Activated CD8-positive, alpha-beta memory T cell treated with anti-CD3 and anti-CD28 coated beads for 24 hours (primary cell): ENCODE measurements at regions not wholly inside any gene's neighbourhood (a gene's known extent, or its start where the extent isn't known, plus 50 kb on each side); places are given as distances from the start of the nearest gene placed in this dataset.

Source experiments
- DNase-seq: peaks from one replicate; pipeline ENCODE4 v3.0.0-alpha.2; 2020

- DNase-seq: no peak
These were observed 493.7 kb downstream of the ZNF608 start for GRCh38 chr5:124252747-124253146.

- DNase-seq: no peak
These were observed 494.2 kb downstream of the ZNF608 start for GRCh38 chr5:124252191-124252638.

DNA sequence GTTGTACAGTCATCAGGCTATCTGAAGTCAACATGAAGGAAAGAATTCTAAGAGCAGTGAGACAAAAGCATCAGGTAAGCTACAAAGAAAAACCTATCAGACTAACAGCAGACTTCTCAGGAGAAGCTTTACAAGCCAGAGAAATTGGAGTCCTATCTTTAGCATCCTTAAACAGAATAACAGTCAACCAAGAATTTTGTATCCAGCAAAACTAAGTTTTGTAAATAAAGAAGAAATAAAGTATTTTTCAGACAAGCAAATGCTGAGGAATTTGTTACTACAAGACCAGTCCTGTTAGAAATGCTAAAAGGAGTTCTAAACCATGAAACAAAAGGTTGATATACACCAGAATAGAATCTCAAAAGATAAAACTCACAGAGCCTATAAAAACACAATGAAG, 501.2 kb downstream of the ZNF608 start:
- DNase-seq: no peak

- DNase-seq: no peak
These were observed 505.7 kb downstream of the ZNF608 start for GRCh38 chr5:124240732-124241131.

- no peak for DNase-seq
These were observed 506.9 kb downstream of the ZNF608 start for GRCh38 chr5:124239572-124239971.

DNA sequence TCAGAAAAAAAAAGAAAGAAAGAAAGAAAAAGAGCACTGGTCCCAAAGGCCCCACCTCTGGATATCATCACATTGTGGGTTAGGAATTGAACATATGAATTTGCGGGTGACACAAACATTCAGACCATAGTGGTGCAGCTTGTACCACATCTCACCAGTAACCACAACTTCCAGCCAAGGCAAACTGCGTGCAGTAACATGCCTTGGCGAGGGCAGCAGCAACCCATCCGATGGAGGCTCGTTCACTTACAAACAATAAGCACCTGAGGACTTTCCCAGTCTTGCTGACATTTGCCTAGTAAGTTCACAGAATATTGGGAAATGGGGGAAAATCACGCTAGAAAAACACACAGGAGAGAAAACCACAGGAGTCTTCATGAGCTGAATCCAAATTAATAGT, 508.1 kb downstream of the ZNF608 start:
- no peak for DNase-seq

- DNase-seq: no peak
These were observed 509.2 kb downstream of the ZNF608 start for GRCh38 chr5:124237206-124237695.

DNA sequence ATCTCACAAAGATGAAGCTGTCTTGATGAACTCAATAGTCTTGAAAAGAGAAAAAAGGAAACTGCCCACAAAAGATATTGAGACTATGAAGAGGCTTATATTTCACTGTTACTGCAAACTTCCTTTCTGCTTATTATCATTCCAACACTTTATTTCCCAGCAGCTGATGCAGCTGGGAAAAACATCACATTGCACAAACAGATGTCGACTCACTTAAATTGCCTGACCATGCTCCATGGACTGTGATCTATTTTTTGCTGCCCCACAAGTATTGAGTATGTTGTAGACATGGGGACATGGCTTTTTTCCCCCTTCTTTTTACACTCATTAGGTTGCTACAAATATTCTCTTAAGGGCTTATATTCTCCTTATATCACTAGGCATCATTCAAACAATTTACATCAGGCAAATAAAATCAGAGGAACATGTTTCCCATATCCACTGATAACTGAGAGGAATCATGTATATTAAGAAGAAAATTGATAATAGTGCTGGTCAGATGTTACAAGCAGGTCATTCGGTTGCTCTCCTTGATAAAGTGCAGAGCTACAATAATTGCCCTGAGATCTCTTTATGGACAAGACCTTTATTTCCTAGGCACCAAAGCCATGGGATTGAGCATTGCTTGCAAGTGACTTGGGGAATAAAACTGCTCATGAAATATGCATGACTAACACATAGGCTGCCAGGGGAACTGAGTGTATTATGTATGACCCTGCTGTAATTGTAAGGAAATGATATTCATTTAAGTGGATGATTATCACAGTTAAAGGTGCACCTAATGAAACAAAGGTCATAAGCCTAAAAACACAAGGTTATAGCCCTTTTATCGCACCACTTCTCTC, 509.9 kb downstream of the ZNF608 start:
- DNase-seq: no peak

DNA sequence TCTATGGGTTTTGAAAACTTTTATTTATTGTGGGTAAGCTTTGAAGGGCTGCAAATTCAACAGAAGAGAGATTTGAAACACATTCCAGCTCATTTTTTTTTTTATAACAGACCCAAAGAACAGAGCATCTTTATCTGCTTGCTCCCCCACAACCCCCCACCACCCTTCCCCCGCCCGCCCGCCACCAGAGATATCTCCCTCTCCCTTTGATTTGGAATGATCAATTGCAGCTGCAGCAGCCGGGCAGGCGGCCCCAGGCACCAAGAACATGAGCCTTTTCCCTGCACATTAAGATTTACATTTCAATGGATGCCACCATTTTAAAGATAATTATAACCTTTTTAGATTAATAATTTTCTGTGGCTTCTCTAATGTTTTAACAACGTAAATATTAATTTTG, 510.9 kb downstream of the ZNF608 start:
- DNase-seq: no peak

- DNase-seq: no peak
These were observed 511.5 kb downstream of the ZNF608 start for GRCh38 chr5:124234770-124235562.

GRCh38 chr5:124234022-124234769, 512.2 kb downstream of the ZNF608 start:
- DNase-seq: no peak

DNA sequence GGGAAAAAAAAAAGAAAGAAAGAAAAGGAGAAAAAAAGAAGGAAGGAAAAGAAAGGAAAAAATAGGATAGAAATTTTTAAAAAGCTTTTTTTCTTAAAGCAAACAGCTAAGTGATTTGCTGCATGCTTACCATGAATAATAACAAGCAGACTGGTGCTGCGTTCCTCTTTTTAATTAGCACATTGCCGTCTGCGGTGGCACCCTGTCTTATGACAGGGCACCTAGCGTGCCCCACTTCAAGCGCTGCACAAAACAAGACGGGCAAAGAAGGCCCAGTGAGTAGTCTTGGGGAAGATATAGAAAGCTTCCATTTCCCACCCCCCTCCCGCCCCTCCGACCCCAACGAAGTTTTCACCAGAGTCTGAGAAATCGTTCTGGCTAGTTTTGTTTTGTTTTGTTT, 513.9 kb downstream of the ZNF608 start:
- no peak for DNase-seq

DNA sequence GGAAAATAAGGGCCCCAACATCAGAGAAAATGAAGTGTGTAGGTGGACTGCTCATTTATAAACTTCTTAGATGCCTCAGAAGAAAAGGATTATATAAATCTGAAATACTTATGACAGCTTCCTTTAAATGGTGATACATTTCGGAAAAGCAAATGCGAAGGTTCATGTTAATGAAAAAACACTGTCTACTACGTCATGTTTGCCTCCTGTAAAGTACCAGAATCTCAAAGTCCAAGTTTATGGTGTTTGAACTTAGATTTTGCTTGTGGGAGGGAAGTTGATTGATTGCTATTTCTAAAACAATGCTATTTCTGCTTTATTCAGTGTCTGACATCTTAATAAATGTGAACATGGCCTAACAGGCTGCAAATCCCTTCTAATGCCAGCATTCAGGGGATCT, 514.6 kb downstream of the ZNF608 start:
- DNase-seq: no peak

DNA sequence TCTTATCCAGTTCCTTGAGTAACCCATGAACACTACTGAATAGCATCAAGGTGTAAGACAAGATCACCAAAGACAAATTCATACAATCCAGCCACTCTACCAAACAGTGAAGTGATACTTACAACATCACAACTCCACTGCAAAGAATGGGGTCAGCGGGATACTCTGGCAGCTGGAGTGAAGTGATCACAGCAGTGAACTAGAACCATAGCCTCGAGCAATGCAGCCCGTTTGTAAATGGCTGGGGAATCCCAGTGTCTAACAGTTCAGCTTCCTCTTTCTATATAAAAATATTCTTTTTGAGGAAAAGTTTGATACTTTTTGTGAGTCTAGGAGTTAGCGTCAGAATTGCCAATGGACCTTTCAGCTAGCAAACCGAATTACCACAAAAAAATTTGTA, 515.2 kb downstream of the ZNF608 start:
- DNase-seq: no peak

GRCh38 chr5:124230456-124230855, 516.0 kb downstream of the ZNF608 start:
- no peak for DNase-seq

GRCh38 chr5:124229352-124229751, 517.1 kb downstream of the ZNF608 start:
- DNase-seq: no peak

GRCh38 chr5:124227914-124228313, 518.5 kb downstream of the ZNF608 start:
- DNase-seq: no peak

DNA sequence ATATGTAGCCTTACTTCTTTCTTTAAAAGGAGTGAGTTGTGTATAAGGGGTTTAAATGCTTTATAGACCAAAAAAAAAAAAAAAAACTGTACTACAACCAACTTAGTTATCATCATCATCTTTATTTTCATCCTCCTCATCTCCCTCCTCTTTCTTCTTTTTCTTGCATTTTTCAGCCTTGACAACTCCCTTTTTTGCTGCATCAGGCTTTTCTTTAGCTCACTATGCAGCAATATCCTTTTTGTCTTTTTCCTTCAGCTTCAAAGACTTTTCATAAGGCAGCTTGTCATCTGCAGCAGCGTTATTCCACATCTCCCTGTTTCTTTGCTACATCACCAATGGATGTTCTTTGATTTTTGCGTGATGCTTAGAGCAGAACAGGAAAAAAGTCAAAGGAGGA, 526.0 kb downstream of the ZNF608 start:
- no peak for DNase-seq

DNA sequence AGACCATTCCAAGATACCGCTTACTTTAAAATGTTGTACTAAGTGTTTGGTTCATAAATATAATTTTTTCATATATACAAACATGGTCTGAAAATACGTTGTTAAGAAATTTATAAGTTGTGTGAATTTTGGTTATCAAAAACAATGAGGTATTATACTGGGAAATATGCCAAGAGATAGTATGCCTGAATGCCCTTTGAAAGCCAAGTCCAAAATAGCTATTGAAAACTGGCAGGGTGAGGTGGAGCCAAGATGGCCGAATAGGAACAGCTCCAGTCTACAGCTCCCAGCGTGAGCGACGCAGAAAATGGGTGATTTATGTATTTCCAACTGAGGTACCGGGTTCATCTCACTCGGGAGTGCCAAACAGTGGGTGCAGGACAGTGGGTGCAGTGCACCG, 533.5 kb downstream of the ZNF608 start:
- DNase-seq: no peak

DNA sequence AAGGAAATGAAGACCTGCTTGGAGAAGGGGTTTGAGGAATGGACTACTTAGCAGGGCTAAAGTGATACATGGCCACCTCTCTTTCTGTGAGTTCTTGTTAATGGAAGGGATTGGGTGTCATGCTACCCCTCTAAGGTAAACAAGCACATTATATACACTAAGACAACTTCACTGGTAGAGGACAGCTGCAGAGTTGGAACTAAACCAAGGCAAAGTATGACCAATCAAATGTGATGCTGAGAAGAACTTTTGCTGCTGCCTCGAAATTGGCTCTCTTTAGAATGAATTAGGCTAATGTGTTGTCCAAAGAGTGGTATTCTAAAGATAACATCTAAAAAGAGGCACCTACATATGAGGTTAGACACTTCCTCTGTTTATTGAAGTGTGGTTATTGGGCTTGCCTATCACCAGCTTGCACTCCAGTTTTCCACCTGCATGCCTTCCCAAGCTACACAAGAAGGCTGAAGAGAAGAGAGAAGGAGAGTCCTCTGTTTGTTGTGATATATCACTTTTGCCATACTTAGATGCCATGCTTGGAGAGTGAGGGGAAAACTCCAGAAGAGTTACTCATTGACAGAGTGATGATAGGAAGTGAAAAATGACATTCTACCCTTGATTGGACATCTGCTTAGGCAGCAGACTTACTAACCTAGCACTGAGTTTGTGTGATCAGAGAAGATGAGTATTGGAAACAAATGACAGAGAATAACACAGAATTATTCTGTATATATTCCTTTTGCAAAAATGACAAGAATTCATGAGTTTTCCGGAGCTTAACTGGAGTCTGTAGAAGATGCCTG, 536.1 kb downstream of the ZNF608 start:
- DNase-seq: no peak

DNA sequence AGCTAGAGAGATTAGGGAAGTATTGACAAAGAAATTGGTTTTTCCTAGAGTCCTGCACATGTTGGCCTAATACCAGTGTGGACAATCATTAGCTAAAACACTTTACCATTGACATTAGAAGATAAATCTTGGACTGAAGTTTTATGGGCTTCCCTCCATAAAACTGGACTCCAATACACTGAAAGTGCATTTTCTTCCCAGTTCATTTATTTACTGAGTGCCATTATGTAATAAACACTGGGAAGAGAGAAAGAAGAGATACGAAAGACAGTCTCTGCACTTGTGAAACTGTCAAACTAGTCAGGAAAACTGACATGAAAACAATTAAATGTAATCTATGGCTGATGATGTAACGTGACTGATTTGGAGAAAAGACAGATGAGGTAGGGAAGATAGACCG, 539.3 kb downstream of the ZNF608 start:
- DNase-seq: no peak

- no peak for DNase-seq
These were observed 539.9 kb downstream of the ZNF608 start for GRCh38 chr5:124206540-124206939.
